ENCODE measurements at regions not wholly inside any gene's neighbourhood (a gene's known extent, or its start where the extent isn't known, plus 50 kb on each side); places are given as distances from the start of the nearest gene placed in this dataset.
"Not testable (repeated sequence)": the region's sequence is repeated elsewhere in the genome, so short reads cannot be mapped to it uniquely, and the experiment has no call there.

GRCh38 chr15:92847841-92848240 is 52.3 kb upstream of the CHD2 start:
- H3K27ac ChIP-seq: no peak overlapping the region
- no peak for DNase-seq
- in situ Hi-C loops (cut with HindIII; ENCODE audit: low pct_ligation_motif_present, low sequenced_read_pairs): no loop called here
- no peaks in the 10 kb centered on the region for H3K36me3 ChIP-seq (replicated peaks)
- H3K4me3 ChIP-seq (ENCODE audit: low read depth, low read length): no peak overlapping the region
- no peaks in the 10 kb centered on the region for H3K27me3 ChIP-seq (replicated peaks)
- no peak for TF ChIP-seq CTCF (IDR thresholded peaks at IDR 0.05; ENCODE audit: low read depth, low read length, missing control alignments)

GRCh38 chr15:92848464-92848851 is 51.7 kb upstream of the CHD2 start:
- TF ChIP-seq CTCF (IDR thresholded peaks at IDR 0.05; ENCODE audit: low read depth, low read length, missing control alignments): no peak
- H3K36me3 ChIP-seq (replicated peaks): no peaks in the 10 kb centered on the region
- in situ Hi-C loops (cut with HindIII; ENCODE audit: low pct_ligation_motif_present, low sequenced_read_pairs): no loop called here
- DNase-seq: no peak
- no peaks in the 10 kb centered on the region for H3K27me3 ChIP-seq (replicated peaks)
- no peak overlapping the region for H3K4me3 ChIP-seq (ENCODE audit: low read depth, low read length)
- H3K27ac ChIP-seq: peak overlapping the region; percentile 32

GRCh38 chr15:92848852-92849598 is 51.1 kb upstream of the CHD2 start:
- Histone ChIP-seq H3K4me3 (ENCODE audit: low read depth, low read length) (no peak overlapping the region), H3K27me3 (replicated peaks) (no peaks in the 10 kb centered on the region), H3K36me3 (replicated peaks) (no peaks in the 10 kb centered on the region), H3K27ac (no peak overlapping the region)
- DNase-seq: peak; percentile 39
- in situ Hi-C loops (cut with HindIII; ENCODE audit: low pct_ligation_motif_present, low sequenced_read_pairs): no loop called here
- TF ChIP-seq CTCF (IDR thresholded peaks at IDR 0.05; ENCODE audit: low read depth, low read length, missing control alignments): no peak

GRCh38 chr15:92850218-92850617 is 49.9 kb upstream of the CHD2 start:
- H3K36me3 ChIP-seq (replicated peaks); H3K4me3 ChIP-seq (ENCODE audit: low read depth, low read length); in situ Hi-C loops (cut with HindIII; ENCODE audit: low pct_ligation_motif_present, low sequenced_read_pairs); H3K27me3 ChIP-seq (replicated peaks); H3K27ac ChIP-seq; DNase-seq: not testable (repeated sequence)

All from brain microvascular endothelial cell (primary cell).